OCI-LY7 (cell line): ENCODE measurements at regions not wholly inside any gene's neighbourhood (a gene's known extent, or its start where the extent isn't known, plus 50 kb on each side); places are given as distances from the start of the nearest gene placed in this dataset.

Source experiments
- BruUV-seq: library from RNA; stranded (reverse); fragments of 400-500 nt; replicated peaks from 2 replicates; lab custom pipeline; 2021; lab: Mats Ljungman, UMichigan
- CTCF ChIA-PET: fragments of 300-600 bp; sonication (Branson Sonifier 250); formaldehyde crosslinking; loops from one replicate; lab custom pipeline; 2022; ENCODE audit warnings: antibody characterized with exemption; ENCODE audit not compliant: unreplicated experiment; lab: Charles Lee
- POLR2A ChIA-PET: fragments of 300-600 bp; sonication (Branson Sonifier 250); formaldehyde crosslinking; loops from one replicate; lab custom pipeline; 2022; ENCODE audit warnings: antibody characterized with exemption; lab: Charles Lee
- DNase-seq: peaks from one replicate; pipeline ENCODE4 v3.0.0-alpha.2; 2015; ENCODE audit warnings: low spot score
- H2AFZ ChIP-seq: fragments of 200-600 bp; sonication (generic), shearing (Covaris generic); 2 replicates; pipeline ENCODE4 v1.6.1; 2014; ENCODE audit warnings: mild to moderate bottlenecking, antibody characterized with exemption, low read length, moderate library complexity
- H3K27ac ChIP-seq: fragments of 200-600 bp; sonication (generic); 2 replicates; pipeline ENCODE4 v1.5.1; 2014; ENCODE audit warnings: mixed run types, low read depth, mild to moderate bottlenecking, moderate library complexity, low read length, inconsistent platforms; ENCODE audit not compliant: poor library complexity, severe bottlenecking
- H3K36me3 ChIP-seq: fragments of 200-600 bp; sonication (generic); 2 replicates; pipeline ENCODE4 v1.6.1; 2014; ENCODE audit warnings: mild to moderate bottlenecking, antibody characterized with exemption, low read length, moderate library complexity, mixed read lengths; ENCODE audit not compliant: insufficient read depth
- H3K4me1 ChIP-seq: fragments of 200-600 bp; sonication (generic); 2 replicates; pipeline ENCODE4 v1.5.1; 2014; ENCODE audit warnings: mild to moderate bottlenecking, low read length; ENCODE audit not compliant: insufficient read depth, poor library complexity, severe bottlenecking
- H3K4me2 ChIP-seq: fragments of 200-600 bp; sonication (generic); 2 replicates; pipeline ENCODE4 v1.6.1; 2014; ENCODE audit warnings: mild to moderate bottlenecking, low read length
- H3K4me3 ChIP-seq: fragments of 200-600 bp; sonication (generic); 2 replicates; pipeline ENCODE4 v1.5.1; 2014; ENCODE audit warnings: mild to moderate bottlenecking, low read depth, low read length; ENCODE audit not compliant: poor library complexity, severe bottlenecking
- H3K79me2 ChIP-seq: fragments of 200-600 bp; sonication (generic); 2 replicates; pipeline ENCODE4 v1.6.1; 2016; ENCODE audit warnings: low read depth, mild to moderate bottlenecking, low read length, moderate library complexity, mixed read lengths; ENCODE audit not compliant: insufficient read depth
- H3K9me2 ChIP-seq: fragments of 200-600 bp; sonication (generic); 2 replicates; pipeline ENCODE4 v1.6.1; 2016; ENCODE audit warnings: mild to moderate bottlenecking, low read length, mixed read lengths; ENCODE audit not compliant: insufficient read depth
- H3K9me3 ChIP-seq: fragments of 200-600 bp; sonication (generic); 2 replicates; pipeline ENCODE4 v1.6.1; 2014; ENCODE audit warnings: mild to moderate bottlenecking, mixed run types, low read length, mixed read lengths
- H4K20me1 ChIP-seq: fragments of 200-600 bp; sonication (generic); 2 replicates; pipeline ENCODE4 v1.6.1; 2014; ENCODE audit warnings: mild to moderate bottlenecking, antibody characterized with exemption, low read length, moderate library complexity, mixed read lengths; ENCODE audit not compliant: insufficient read depth
- CTCF ChIP-seq: fragments of 200-600 bp; sonication (generic); conservative IDR thresholded peaks from 2 replicates; pipeline ENCODE4 v1.5.1; 2014; ENCODE audit warnings: mild to moderate bottlenecking, antibody characterized with exemption, low read length, moderate library complexity, mixed read lengths
- EZH2phosphoT487 ChIP-seq: fragments of 200-600 bp; sonication (generic); IDR thresholded peaks from 2 replicates; pipeline ENCODE4 v1.6.1; 2018; ENCODE audit warnings: low read depth, borderline replicate concordance, mild to moderate bottlenecking, mixed run types, antibody characterized with exemption, low read length, moderate library complexity, mixed read lengths
- intact Hi-C: fragments of 100-400 bp; cut with micrococcal nuclease; formaldehyde crosslinking; loops from one replicate; pipeline ENCODE4 v1.10.0; 2022; ENCODE audit not compliant: unreplicated experiment

DNA sequence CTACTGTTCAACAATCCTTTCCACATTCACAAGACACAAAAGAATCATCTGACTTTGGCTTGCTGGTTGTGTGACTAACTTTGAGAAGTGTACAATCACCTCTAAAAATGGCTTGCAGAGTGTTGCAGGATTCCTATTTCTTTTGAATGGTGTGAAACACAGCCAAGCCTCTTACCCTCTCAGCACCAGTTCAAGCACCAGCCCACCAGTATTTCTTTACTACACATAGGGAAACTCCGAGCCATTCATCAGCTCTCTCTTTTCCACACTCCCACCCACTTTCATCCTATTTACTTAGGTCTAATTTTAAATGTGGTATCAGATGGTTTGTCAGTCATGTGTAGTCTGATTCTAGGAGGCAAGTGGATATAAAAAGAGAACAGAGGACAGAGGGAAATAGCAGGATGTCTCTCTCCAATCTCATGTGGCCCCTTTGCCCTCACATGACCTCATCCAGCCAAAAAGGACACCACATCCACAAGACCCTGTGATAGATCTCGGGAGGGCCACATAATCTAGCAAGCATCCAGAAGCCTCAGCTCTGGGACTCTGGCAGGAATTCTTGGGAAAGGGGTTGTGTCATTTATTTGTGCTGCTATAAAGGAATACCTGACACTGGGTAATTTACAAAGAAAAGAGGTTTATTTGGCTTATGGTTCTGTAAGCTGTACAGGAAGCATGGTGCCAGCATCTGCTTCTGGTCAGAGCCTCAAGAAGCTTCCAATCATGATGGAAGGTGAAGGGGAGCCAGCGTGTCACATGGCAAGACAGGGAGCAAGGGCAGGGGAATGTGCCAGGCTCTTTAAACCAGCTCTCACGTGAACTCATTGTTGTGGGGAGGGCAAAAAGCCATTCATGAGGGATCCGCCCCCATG lies 66.8 kb upstream of the NEBL start:
- no TSS peak for BruUV-seq
- Histone ChIP-seq H3K9me2 (no peaks in the 10 kb centered on the region), H4K20me1 (no peaks in the 10 kb centered on the region), H3K79me2 (no peaks in the 10 kb centered on the region), H3K4me2 (no peak overlapping the region), H3K36me3 (no peaks in the 10 kb centered on the region; the same call in 1 of the 2 replicates), H3K9me3 (no peaks in the 10 kb centered on the region), H2AFZ (no peak overlapping the region), H3K27ac (no peak overlapping the region), H3K4me1 (no peaks in the 10 kb centered on the region), H3K4me3 (no peak overlapping the region)
- intact Hi-C loops: loop anchor here (10.0 kb wide), 1 partner anchor 1641 kb away; no protein-coding TSS in a partner anchor
- ChIA-PET POLR2A (interaction anchor here (2.4 kb wide), 1 partner anchor 8 kb away, joined by 17 read pairs; no protein-coding TSS in a partner anchor), CTCF (no interaction called here)
- no peak for DNase-seq
- no peak for TF ChIP-seq EZH2phosphoT487
- no peak for TF ChIP-seq CTCF

DNA sequence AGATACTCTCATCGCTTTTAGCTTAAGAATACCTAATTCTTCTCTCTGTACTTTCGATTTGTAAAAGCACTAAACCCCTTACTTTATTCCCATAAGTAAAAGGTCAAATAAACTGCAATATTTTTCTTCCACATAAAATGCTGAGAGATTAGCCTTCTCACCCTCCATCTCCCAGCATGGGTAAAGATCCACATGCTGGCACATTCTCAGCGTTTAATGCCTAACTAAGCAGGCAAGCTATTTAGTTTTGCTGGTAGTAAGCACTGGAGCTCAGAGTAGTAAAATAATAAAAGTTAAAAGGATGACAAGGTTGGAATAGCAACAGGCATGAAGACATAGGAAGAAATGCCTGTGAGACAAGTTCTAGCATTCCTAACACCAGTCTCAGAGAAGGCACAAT lies 65.9 kb upstream of the NEBL start:
- DNase-seq: no peak
- Histone ChIP-seq H3K27ac (no peak overlapping the region), H3K4me3 (no peak overlapping the region), H3K9me3 (no peaks in the 10 kb centered on the region), H3K79me2 (no peaks in the 10 kb centered on the region), H4K20me1 (no peaks in the 10 kb centered on the region), H3K9me2 (no peaks in the 10 kb centered on the region), H2AFZ (no peak overlapping the region), H3K36me3 (no peaks in the 10 kb centered on the region; the same call in 1 of the 2 replicates), H3K4me2 (no peak overlapping the region), H3K4me1 (no peaks in the 10 kb centered on the region)
- TF ChIP-seq CTCF (no peak), EZH2phosphoT487 (no peak)
- intact Hi-C loops: loop anchor here (10.0 kb wide), 1 partner anchor 1642 kb away; no protein-coding TSS in a partner anchor
- no TSS peak for BruUV-seq
- ChIA-PET POLR2A (interaction anchor here (1.2 to 2.4 kb wide), 2 partner anchors 9 to 15 kb away, joined by 3 to 17 read pairs; no protein-coding TSS in a partner anchor), CTCF (no interaction called here)

DNA sequence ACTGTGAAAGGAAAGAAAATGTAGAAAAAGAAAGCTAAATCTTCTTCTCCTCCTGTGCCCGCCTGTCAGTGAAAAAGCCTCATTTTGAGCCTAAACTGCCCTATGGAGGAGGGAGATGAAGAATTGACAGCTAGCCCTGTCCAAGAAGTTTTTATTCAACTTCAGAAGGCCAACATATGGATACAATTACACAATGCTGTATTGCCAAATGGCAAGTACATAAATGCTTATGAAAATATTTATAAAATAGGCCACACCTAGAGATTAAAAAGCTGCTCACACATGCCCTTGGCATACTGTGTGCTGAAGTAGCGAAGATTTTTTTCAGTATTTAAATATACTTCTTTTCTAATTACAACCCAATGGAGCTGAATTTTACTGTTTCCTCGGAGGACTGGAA lies 65.1 kb upstream of the NEBL start:
- ChIA-PET CTCF (no interaction called here), POLR2A (interaction anchor here (1.2 to 2.4 kb wide), 2 partner anchors 10 to 14 kb away, joined by 3 to 17 read pairs; no protein-coding TSS in a partner anchor)
- intact Hi-C loops: loop anchor here (10.0 kb wide), 1 partner anchor 1643 kb away; no protein-coding TSS in a partner anchor
- H3K4me3 ChIP-seq: no peak overlapping the region
- H3K36me3 ChIP-seq: no peaks in the 10 kb centered on the region; the same call in 1 of the 2 replicates
- BruUV-seq: no TSS peak
- no peak for DNase-seq
- no peaks in the 10 kb centered on the region for H3K4me1 ChIP-seq
- H3K79me2 ChIP-seq: no peaks in the 10 kb centered on the region
- H3K4me2 ChIP-seq: no peak overlapping the region
- H3K9me2 ChIP-seq: no peaks in the 10 kb centered on the region
- no peak overlapping the region for H3K27ac ChIP-seq
- H4K20me1 ChIP-seq: no peaks in the 10 kb centered on the region
- peak overlapping the region; percentile 24; the same call in 1 of the 2 replicates for H2AFZ ChIP-seq
- no peak for TF ChIP-seq CTCF
- TF ChIP-seq EZH2phosphoT487: no peak
- H3K9me3 ChIP-seq: no peaks in the 10 kb centered on the region
